MM.1S (cell line): ENCODE measurements at regions not wholly inside any gene's neighbourhood (a gene's known extent, or its start where the extent isn't known, plus 50 kb on each side); places are given as distances from the start of the nearest gene placed in this dataset.

ENCODE experiments used
- EZH2 ChIP-seq: fragments of 300-600 bp; sonication (generic); optimal IDR thresholded peaks from 2 replicates; pipeline ENCODE3; 2017; ENCODE audit warnings: low read depth, mild to moderate bottlenecking, antibody characterized with exemption, low read length, mixed read lengths
- EZH2phosphoT487 ChIP-seq: fragments of 300-600 bp; sonication (generic); IDR thresholded peaks from 2 replicates; pipeline ENCODE4 v1.6.1; 2018; ENCODE audit warnings: antibody characterized with exemption, low read length
- TF ChIP-seq, protein P1 (sequence below): fragments of 300-600 bp; sonication (generic); IDR thresholded peaks from 2 replicates; pipeline ENCODE4 v1.5.1; 2016; ENCODE audit warnings: antibody characterized with exemption, low read length, mixed read lengths

DNA sequence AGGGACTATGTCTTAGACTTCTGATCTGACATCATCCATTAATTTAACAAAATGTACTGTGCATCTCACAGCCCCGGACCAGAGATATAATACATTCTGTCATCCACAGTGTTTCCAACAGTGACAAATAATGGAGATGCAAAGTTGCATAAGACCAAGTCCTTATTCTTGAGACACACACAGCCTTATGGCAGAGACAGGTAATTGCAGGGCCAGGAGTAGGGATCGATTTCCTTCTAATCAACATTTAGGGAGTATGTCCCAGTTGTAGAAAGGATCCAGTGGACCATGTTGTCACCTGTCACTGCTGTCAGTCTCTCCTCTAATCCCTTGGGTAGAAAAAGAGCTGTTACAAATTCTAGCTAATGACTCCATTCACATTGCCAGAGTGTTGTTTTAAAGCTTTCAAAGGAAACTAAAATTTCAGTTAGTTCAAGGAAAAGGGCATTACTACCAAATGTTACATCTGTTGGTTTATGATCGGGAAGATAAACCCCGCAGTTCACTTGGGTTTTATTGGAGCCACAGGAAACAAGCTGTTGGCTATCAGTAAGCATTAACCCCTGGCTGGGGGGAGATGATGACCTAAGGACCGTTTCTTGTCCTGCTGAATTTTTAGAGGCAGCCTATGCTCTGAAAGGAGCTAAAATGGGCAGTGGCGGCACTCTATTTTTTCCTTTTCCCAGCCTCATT is 111.4 kb upstream of the ATXN1 start:
- TF ChIP-seq, protein P1, sequence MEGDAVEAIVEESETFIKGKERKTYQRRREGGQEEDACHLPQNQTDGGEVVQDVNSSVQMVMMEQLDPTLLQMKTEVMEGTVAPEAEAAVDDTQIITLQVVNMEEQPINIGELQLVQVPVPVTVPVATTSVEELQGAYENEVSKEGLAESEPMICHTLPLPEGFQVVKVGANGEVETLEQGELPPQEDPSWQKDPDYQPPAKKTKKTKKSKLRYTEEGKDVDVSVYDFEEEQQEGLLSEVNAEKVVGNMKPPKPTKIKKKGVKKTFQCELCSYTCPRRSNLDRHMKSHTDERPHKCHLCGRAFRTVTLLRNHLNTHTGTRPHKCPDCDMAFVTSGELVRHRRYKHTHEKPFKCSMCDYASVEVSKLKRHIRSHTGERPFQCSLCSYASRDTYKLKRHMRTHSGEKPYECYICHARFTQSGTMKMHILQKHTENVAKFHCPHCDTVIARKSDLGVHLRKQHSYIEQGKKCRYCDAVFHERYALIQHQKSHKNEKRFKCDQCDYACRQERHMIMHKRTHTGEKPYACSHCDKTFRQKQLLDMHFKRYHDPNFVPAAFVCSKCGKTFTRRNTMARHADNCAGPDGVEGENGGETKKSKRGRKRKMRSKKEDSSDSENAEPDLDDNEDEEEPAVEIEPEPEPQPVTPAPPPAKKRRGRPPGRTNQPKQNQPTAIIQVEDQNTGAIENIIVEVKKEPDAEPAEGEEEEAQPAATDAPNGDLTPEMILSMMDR = no peak
- TF ChIP-seq EZH2 = no peak
- TF ChIP-seq EZH2phosphoT487 = no peak
